ENCODE measurements at regions not wholly inside any gene's neighbourhood (a gene's known extent, or its start where the extent isn't known, plus 50 kb on each side); places are given as distances from the start of the nearest gene placed in this dataset.

DNA sequence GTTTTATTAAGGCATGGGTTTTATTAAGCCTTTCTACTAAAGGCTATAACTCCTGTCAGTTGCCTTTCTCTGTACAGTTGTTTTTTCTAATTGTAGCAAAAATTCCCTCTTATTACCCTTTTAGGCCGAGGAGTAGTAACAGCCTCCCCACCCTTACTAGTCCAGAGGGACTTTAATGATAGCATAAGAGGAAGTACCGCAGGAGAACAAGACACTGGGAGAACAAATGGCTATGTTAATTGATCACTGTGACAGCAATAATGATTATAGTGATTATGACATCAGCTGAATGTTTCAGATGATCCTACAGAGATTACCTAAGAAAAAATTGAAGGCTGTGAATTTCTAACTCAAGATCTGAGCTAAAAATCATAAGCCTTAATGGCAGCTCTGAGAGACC lies 383.0 kb upstream of the PTBP2 start:
- Histone ChIP-seq H2AFZ (ENCODE audit: low read depth) (no peak overlapping the region), H3K9me2 (no peaks in the 10 kb centered on the region), H3K4me2 (no peak overlapping the region), H3K4me1 (ENCODE audit: control insufficient read depth in 1 of 2, insufficient read depth in 2 of 2, low read depth in 1 of 2, low read length in 1 of 2) (no peaks in the 10 kb centered on the region), H4K20me1 (ENCODE audit: insufficient read depth) (no peaks in the 10 kb centered on the region), H3K4me3 (ENCODE audit: low read depth in 2 of 2, low read length in 1 of 2) (no peak overlapping the region), H3F3A (replicated peaks; ENCODE audit: insufficient read depth) (no peaks in the 10 kb centered on the region), H3K27me3 (ENCODE audit: insufficient read depth) (no peaks in the 10 kb centered on the region), H3K79me2 (ENCODE audit: insufficient read depth) (no peaks in the 10 kb centered on the region), H3K9me3 (no peaks in the 10 kb centered on the region), H3K9ac (no peak overlapping the region), H3K27ac (ENCODE audit: low read depth in 2 of 2, low read length in 1 of 2) (no peak overlapping the region), H3K36me3 (replicated peaks in 1 of 2; ENCODE audit: control insufficient read depth in 1 of 2, insufficient read depth in 2 of 2, low read length in 1 of 2) (no peaks in the 10 kb centered on the region)
- 73% methylated on average over 2 of the region's 2 CpGs for WGBS (ENCODE audit: low lambda C conversion rate)
- no peak for DNase-seq
- TF ChIP-seq RAD21 (IDR thresholded peaks at IDR 0.05; ENCODE audit: low read length) (no peak), RFX5 (IDR thresholded peaks at IDR 0.05; ENCODE audit: low read length) (no peak), TEAD4 (IDR thresholded peaks at IDR 0.05; ENCODE audit: borderline replicate concordance, insufficient read depth) (no peak), POLR2AphosphoS5 (IDR thresholded peaks at IDR 0.05; ENCODE audit: low read depth, low read length) (no peak), FOSL2 (IDR thresholded peaks at IDR 0.05; ENCODE audit: borderline replicate concordance, low read depth) (no peak), MEF2A (IDR thresholded peaks at IDR 0.05; ENCODE audit: borderline replicate concordance, low read depth) (no peak), RXRA (IDR thresholded peaks at IDR 0.05; ENCODE audit: borderline replicate concordance, low read depth) (no peak)
- TF ChIP-seq, protein P1, sequence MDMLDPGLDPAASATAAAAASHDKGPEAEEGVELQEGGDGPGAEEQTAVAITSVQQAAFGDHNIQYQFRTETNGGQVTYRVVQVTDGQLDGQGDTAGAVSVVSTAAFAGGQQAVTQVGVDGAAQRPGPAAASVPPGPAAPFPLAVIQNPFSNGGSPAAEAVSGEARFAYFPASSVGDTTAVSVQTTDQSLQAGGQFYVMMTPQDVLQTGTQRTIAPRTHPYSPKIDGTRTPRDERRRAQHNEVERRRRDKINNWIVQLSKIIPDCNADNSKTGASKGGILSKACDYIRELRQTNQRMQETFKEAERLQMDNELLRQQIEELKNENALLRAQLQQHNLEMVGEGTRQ (IDR thresholded peaks at IDR 0.05; ENCODE audit: borderline replicate concordance, low read depth, low read length): no peak
- ChIA-PET CTCF (interaction anchor here (1.0 kb wide), 1 partner anchor 9 kb away, joined by 3 read pairs; no protein-coding TSS in a partner anchor), POLR2A (no interaction called here)

- Histone ChIP-seq H3K4me1 (ENCODE audit: control insufficient read depth in 1 of 2, insufficient read depth in 2 of 2, low read depth in 1 of 2, low read length in 1 of 2) (no peaks in the 10 kb centered on the region), H4K20me1 (ENCODE audit: insufficient read depth) (no peaks in the 10 kb centered on the region), H3K4me3 (ENCODE audit: low read depth in 2 of 2, low read length in 1 of 2) (no peak overlapping the region), H3K36me3 (replicated peaks in 1 of 2; ENCODE audit: control insufficient read depth in 1 of 2, insufficient read depth in 2 of 2, low read length in 1 of 2) (no peaks in the 10 kb centered on the region), H2AFZ (ENCODE audit: low read depth) (no peak overlapping the region), H3F3A (replicated peaks; ENCODE audit: insufficient read depth) (no peaks in the 10 kb centered on the region), H3K9me2 (no peaks in the 10 kb centered on the region), H3K9me3 (no peaks in the 10 kb centered on the region), H3K4me2 (no peak overlapping the region), H3K9ac (no peak overlapping the region), H3K79me2 (ENCODE audit: insufficient read depth) (no peaks in the 10 kb centered on the region), H3K27me3 (ENCODE audit: insufficient read depth) (no peaks in the 10 kb centered on the region), H3K27ac (ENCODE audit: low read depth in 2 of 2, low read length in 1 of 2) (no peak overlapping the region)
- TF ChIP-seq SMC3 (IDR thresholded peaks at IDR 0.05; ENCODE audit: low read depth, low read length) (no peak), MAX (IDR thresholded peaks at IDR 0.05; ENCODE audit: low read depth) (no peak), CHD2 (IDR thresholded peaks at IDR 0.05; ENCODE audit: low read length, partially characterized antibody) (no peak), NFIC (IDR thresholded peaks at IDR 0.05; ENCODE audit: borderline replicate concordance) (no peak), FOSL2 (IDR thresholded peaks at IDR 0.05; ENCODE audit: borderline replicate concordance, low read depth) (no peak), TCF12 (IDR thresholded peaks at IDR 0.05) (no peak), RXRA (IDR thresholded peaks at IDR 0.05; ENCODE audit: borderline replicate concordance, low read depth) (no peak), EP300 (IDR thresholded peaks at IDR 0.05; ENCODE audit: borderline replicate concordance in 1 of 2, low read depth in 1 of 2, low read length in 1 of 2) (no peak), SIN3A (IDR thresholded peaks at IDR 0.05; ENCODE audit: borderline replicate concordance, low read depth, low read length) (no peak), ZBTB33 (IDR thresholded peaks at IDR 0.05; ENCODE audit: borderline replicate concordance, low read depth) (no peak), MXI1 (IDR thresholded peaks at IDR 0.05; ENCODE audit: low read depth, low read length) (no peak), GATA2 (CRISPR knock-in tag; IDR thresholded peaks at IDR 0.05) (no peak), EZH2phosphoT487 (IDR thresholded peaks at IDR 0.05; ENCODE audit: borderline replicate concordance, low read depth) (no peak), MEF2A (IDR thresholded peaks at IDR 0.05; ENCODE audit: borderline replicate concordance, low read depth) (no peak), RCOR1 (IDR thresholded peaks at IDR 0.05; ENCODE audit: low read length) (no peak)
- TF ChIP-seq, protein P2, sequence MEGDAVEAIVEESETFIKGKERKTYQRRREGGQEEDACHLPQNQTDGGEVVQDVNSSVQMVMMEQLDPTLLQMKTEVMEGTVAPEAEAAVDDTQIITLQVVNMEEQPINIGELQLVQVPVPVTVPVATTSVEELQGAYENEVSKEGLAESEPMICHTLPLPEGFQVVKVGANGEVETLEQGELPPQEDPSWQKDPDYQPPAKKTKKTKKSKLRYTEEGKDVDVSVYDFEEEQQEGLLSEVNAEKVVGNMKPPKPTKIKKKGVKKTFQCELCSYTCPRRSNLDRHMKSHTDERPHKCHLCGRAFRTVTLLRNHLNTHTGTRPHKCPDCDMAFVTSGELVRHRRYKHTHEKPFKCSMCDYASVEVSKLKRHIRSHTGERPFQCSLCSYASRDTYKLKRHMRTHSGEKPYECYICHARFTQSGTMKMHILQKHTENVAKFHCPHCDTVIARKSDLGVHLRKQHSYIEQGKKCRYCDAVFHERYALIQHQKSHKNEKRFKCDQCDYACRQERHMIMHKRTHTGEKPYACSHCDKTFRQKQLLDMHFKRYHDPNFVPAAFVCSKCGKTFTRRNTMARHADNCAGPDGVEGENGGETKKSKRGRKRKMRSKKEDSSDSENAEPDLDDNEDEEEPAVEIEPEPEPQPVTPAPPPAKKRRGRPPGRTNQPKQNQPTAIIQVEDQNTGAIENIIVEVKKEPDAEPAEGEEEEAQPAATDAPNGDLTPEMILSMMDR (IDR thresholded peaks at IDR 0.05): no peak
- TF ChIP-seq, protein P3, sequence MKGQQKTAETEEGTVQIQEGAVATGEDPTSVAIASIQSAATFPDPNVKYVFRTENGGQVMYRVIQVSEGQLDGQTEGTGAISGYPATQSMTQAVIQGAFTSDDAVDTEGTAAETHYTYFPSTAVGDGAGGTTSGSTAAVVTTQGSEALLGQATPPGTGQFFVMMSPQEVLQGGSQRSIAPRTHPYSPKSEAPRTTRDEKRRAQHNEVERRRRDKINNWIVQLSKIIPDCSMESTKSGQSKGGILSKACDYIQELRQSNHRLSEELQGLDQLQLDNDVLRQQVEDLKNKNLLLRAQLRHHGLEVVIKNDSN (IDR thresholded peaks at IDR 0.05; ENCODE audit: borderline replicate concordance, low read depth): no peak
- ChIA-PET CTCF (no interaction called here), POLR2A (no interaction called here)
- DNase-seq: no peak
These were observed 380.9 kb upstream of the PTBP2 start for GRCh38 chr1:96340686-96341085.

Measured in SK-N-SH (cell line).